AG09309 (cell line): ENCODE measurements at regions not wholly inside any gene's neighbourhood (a gene's known extent, or its start where the extent isn't known, plus 50 kb on each side); places are given as distances from the start of the nearest gene placed in this dataset.

Experiments used
- DNase-seq: peaks from one replicate; pipeline ENCODE4 v3.0.0-alpha.2; 2010; ENCODE audit warnings: low read depth
- H3K4me3 ChIP-seq: 2 replicates; pipeline ENCODE4 v1.5.1; 2011; ENCODE audit warnings: mild to moderate bottlenecking, low read depth, low read length, moderate library complexity; ENCODE audit not compliant: control insufficient read depth
- CTCF ChIP-seq: IDR thresholded peaks from 2 replicates; pipeline ENCODE4 v1.5.1; 2011; ENCODE audit warnings: mild to moderate bottlenecking, low read depth, low read length, inconsistent platforms; ENCODE audit not compliant: insufficient read depth, control insufficient read depth; ENCODE audit errors: missing control alignments

- no peak overlapping the region for H3K4me3 ChIP-seq
- TF ChIP-seq CTCF, result no peak
- no peak for DNase-seq
Observed at GRCh38 chr6:9948678-9949077, 466.2 kb downstream of the TFAP2A start.

- DNase-seq, result no peak
- H3K4me3 ChIP-seq, result no peak overlapping the region
- TF ChIP-seq CTCF, result no peak
Observed at GRCh38 chr6:9943986-9944385, 470.9 kb downstream of the TFAP2A start.

- H3K4me3 ChIP-seq, result no peak overlapping the region
- DNase-seq, result no peak
- TF ChIP-seq CTCF, result no peak
Observed at GRCh38 chr6:9943026-9943425, 471.8 kb downstream of the TFAP2A start.

- no peak for DNase-seq
- H3K4me3 ChIP-seq, result no peak overlapping the region
- no peak for TF ChIP-seq CTCF
Observed at GRCh38 chr6:9942131-9942530, 472.7 kb downstream of the TFAP2A start.

GRCh38 chr6:9938801-9939200, 476.1 kb downstream of the TFAP2A start:
- DNase-seq, result no peak
- no peak for TF ChIP-seq CTCF
- H3K4me3 ChIP-seq, result no peak overlapping the region

GRCh38 chr6:9937031-9937763, 477.7 kb downstream of the TFAP2A start:
- H3K4me3 ChIP-seq, result no peak overlapping the region
- DNase-seq, result no peak
- no peak for TF ChIP-seq CTCF

GRCh38 chr6:9936551-9936950, 478.3 kb downstream of the TFAP2A start:
- no peak for TF ChIP-seq CTCF
- DNase-seq, result no peak
- H3K4me3 ChIP-seq, result no peak overlapping the region
